NK-92 treated with Interleukin-12 subunit alpha and Interleukin-12 subunit beta, amount 100 ng/mL, for 24 hours (cell line): ENCODE measurements at regions not wholly inside any gene's neighbourhood (a gene's known extent, or its start where the extent isn't known, plus 50 kb on each side); places are given as distances from the start of the nearest gene placed in this dataset.

Source experiments
- DNase-seq: peaks from one replicate; lab custom pipeline; 2025; lab: John Stamatoyannopoulos, UW

DNA sequence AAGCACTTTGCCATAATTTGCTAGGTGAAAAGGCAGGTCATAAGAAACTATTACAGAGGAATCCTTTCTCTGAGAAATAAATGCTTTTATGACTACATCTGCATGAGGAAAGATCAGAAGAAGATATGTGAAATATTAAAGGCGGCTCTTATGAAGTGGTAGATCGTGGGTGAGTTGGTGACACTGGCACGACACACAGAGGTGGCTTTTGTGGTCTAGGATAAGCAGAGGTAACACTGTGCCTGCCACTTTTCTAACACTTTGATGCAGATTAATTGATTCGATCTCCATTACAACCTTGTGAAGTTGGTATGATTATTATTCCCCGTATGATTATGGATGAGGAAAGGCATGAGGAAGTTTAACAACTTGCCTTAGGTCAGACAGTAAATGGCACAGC is 60.0 kb upstream of the ELK3 start:
- DNase-seq: no peak

DNA sequence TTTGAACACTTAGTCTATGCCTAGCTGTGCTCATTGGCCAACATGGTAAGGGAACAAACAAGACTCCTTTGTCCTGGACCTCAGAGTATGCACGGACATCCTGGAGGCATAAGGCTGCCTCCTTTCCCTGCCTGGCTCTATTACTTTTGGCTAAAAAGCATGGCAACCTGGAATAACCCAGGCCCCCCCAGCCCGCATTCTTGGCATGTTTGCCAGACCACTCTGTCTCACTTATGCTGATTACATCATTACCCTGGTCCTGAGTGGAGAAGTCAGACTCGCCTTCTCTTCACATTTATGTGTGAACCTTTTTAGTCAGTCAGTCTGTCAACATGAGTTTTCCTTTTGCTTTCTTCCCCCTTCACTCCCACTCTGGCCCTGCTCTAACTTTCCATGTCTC is 58.0 kb upstream of the ELK3 start:
- DNase-seq: no peak

DNA sequence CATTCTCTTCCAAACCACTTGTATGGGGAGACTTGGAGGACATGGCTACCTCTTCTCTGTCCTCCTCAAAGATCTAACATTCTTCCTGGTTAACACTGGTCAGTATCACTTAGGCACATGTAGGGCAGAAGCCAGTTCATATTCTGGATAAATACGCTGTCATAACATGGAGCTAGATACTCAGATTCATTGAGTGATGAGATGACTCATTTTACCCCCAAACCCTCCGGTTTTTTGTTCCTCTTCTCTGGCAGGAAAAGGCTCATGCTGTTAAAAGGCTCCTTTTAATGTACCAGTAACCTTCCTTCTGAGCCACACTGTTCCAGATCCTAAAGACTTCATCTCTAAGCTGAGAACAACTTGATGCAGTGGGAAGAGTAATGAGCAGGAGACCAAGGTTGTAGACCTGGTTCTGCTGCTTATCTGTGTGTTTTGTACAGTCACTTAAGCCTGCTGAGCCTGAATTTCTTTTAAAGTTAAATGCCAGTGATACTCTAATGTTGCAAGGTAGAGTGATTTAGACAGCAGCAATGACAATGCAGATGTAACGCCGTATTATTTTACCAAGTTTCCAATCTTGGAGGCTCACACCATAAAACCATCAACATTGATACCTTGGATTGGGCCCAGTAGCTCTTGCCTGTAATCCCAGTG is 57.3 kb upstream of the ELK3 start:
- DNase-seq: no peak

DNA sequence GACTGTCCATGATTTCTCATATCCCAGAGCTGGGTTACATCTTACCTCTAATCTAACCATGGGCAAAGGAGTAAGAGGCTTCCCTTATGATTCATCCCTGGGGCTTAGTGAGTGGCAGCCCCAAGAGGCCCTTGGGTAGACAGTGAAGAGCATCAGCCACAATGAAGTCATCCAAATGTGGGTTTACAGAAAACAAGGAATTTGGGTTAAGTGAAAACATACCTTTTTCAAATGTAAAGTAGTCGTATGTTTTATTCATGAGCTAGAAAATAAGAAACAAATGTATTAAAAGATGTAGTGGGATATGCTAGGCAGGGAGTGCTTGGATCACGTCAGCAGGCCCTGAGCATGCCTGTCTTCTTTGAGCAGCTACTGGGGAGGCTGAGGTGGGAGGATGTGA is 54.0 kb upstream of the ELK3 start:
- DNase-seq: no peak

DNA sequence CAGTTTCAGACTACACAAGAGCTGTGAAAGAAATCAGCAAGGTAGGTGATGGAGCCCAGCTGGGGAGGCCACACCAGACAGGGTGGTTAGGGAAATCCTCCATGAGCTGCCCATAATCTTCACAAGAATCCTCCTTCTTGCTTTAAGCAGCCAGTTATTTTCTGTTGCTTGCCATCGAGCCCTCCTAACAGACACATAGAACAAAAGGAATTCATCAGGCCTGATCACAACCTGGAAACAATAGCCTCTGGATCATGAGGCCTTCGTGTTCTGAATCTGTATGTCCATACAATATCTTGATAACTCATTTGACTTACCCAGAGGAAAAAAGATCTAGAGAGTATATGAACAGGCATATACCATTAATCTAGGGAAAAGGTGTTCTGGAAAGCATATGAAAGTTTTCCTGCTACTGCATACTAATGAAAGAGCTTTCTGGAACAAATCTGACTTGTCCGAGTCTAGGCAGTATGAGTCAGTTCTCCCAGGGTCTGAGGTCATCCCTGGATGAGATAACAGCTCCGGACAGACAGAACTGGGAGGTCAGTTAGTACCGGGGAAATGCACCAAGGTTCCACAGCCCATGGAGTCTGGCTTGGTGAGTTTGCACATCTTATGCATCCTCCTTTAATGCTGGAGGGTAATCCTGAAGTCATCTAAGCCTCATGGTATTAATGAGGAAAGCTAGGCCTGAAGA is 52.8 kb upstream of the ELK3 start:
- DNase-seq: no peak

DNA sequence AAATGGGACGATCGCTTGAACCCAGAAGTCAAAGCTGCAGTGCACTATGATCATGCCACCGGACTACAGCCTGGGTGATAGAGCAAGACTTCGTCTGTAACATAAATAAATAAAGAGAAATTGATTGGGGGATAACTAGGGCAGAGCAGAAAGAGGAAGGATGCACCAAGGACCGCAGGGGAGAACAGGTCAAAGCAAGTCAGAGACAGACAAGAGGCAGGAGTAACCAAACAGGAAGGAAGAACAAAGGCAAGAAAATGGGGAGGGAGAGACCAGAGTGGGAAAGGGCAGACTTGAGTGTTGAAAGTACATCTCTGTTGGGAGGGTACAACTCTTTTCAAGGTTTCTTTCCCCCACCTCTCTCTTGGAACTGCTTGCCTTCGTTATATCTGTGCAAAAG is 50.8 kb upstream of the ELK3 start:
- DNase-seq: no peak

DNA sequence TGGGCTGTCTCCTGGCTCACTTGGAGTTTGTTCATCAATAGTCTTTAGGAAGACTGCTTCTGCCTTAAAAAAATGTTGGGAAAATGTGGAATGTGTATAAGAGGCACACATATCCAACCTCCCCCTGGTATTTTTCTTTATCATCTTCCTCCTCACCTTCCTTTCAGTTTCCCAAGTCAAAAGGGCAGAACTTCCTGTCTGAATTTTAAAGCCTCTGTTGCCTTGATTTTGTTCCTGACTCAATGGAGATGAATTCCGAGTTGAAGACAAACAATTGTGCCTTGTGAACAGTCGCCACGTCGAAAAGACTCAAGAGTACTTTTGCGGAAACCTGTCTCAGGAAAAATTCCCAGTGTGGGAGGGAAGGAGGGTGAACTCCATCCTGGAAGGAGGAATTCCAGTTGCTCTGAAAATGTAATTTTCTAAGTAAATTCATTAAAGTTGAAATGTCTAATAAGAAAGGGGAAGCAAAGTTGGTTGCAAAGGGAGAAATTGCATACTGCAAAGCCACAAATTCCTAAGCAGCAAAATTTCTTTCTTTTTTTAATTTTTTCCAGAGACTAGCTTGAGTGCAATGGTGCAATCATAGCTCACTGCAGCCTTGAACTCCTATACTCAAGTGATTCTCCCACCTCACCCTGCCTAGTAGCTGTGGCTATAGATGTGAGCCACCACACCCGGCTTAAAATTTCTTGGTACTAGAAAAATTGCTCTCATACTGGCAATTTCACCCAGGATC is 50.2 kb upstream of the ELK3 start:
- no peak for DNase-seq
